SKM-1 (cell line): ENCODE measurements at regions not wholly inside any gene's neighbourhood (a gene's known extent, or its start where the extent isn't known, plus 50 kb on each side); places are given as distances from the start of the nearest gene placed in this dataset.

Experiments used
- DNase-seq: peaks from one replicate; lab custom pipeline; 2025; ENCODE audit not compliant: unreplicated experiment; lab: John Stamatoyannopoulos, UW

GRCh38 chr5:91441082-91441481 lies 58.0 kb upstream of the ARRDC3 start:
- no peak for DNase-seq

GRCh38 chr5:91438871-91439270 lies 55.8 kb upstream of the ARRDC3 start:
- no peak for DNase-seq

GRCh38 chr5:91436241-91436640 lies 53.1 kb upstream of the ARRDC3 start:
- no peak for DNase-seq

- DNase-seq: no peak
Measured at GRCh38 chr5:91434348-91434747, 51.2 kb upstream of the ARRDC3 start.

- DNase-seq: no peak
Measured at GRCh38 chr5:91433861-91434260, 50.7 kb upstream of the ARRDC3 start.
